HG03571 (cell line): ENCODE measurements at regions not wholly inside any gene's neighbourhood (a gene's known extent, or its start where the extent isn't known, plus 50 kb on each side); places are given as distances from the start of the nearest gene placed in this dataset.

ENCODE experiments used
- ATAC-seq: cut with Tn5 transposase; IDR thresholded peaks from one replicate; pipeline ENCODE4 v1.9.1; 2021; ENCODE audit not compliant: unreplicated experiment

- ATAC-seq, result no peak
Observed at GRCh38 chr12:128150961-128151360, 116.0 kb upstream of the TMEM132C start.

- ATAC-seq, result no peak
Observed at GRCh38 chr12:128155571-128155970, 111.4 kb upstream of the TMEM132C start.

GRCh38 chr12:128163086-128163485, 103.9 kb upstream of the TMEM132C start:
- no peak for ATAC-seq

- ATAC-seq, result no peak
Observed at GRCh38 chr12:128164533-128164932, 102.4 kb upstream of the TMEM132C start.

GRCh38 chr12:128165387-128165786, 101.6 kb upstream of the TMEM132C start:
- no peak for ATAC-seq

DNA sequence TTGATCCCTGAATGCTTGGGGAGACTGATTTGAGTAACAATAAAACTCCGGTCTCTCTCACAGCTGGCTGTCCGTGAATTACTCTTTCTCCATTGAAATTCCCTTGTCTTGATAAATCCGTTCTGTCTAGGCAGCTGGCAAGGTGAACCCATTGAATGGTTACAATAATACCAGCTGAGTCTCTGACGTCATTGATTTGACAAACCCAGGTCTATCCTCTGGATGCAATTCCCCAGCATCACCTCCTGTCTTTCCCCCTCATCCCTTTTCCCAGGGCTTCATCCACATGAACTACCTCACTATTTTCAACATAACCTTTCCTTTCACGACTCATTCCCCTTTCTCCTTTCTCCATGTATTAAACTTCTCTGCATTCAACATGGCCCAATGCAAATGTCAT, 98.7 kb upstream of the TMEM132C start:
- ATAC-seq, result no peak

DNA sequence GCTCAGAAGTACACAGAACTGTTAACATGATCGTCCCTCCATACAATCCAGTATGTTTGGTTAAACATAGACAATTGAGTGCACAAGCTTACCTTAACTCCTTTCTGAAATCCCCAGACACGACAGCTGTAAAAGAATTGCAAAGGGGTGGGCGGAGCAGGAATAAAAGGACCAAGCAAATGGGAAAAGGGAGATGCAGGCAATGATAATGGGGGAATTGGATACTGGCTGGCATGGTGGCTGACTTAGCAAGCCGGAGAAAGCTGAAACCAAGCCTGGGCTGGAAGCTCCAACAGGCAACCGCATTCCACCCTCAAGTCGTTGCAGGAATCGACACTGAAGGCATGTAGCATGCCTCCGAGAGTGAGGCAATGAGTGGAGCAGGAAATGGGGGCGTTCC, 96.8 kb upstream of the TMEM132C start:
- no peak for ATAC-seq

- no peak for ATAC-seq
Observed at GRCh38 chr12:128178565-128178964, 88.4 kb upstream of the TMEM132C start.

- ATAC-seq, result no peak
Observed at GRCh38 chr12:128178966-128179365, 88.0 kb upstream of the TMEM132C start.

GRCh38 chr12:128180166-128180565, 86.8 kb upstream of the TMEM132C start:
- no peak for ATAC-seq

GRCh38 chr12:128190052-128190451, 76.9 kb upstream of the TMEM132C start:
- ATAC-seq, result no peak

GRCh38 chr12:128190614-128191013, 76.4 kb upstream of the TMEM132C start:
- no peak for ATAC-seq

DNA sequence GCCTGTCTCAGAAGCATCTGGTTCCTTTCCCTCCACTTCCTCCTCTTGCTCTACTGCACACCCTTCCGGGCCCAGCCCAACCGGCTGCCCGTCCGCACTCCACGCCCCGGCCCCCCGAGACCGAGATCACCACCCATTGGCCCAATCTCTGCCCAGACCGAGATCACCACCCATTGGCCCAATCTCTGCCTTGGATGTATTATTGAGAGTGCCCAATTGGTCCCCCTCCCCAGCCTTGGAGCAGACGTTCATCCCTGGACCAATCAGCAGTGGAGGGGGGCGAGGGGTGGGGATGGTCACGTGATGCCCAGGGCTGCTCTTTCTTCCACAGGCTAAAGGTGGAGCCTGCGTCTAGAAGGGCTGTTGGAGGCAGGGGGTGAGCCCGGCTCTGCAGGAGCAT, 75.6 kb upstream of the TMEM132C start:
- ATAC-seq, result no peak

DNA sequence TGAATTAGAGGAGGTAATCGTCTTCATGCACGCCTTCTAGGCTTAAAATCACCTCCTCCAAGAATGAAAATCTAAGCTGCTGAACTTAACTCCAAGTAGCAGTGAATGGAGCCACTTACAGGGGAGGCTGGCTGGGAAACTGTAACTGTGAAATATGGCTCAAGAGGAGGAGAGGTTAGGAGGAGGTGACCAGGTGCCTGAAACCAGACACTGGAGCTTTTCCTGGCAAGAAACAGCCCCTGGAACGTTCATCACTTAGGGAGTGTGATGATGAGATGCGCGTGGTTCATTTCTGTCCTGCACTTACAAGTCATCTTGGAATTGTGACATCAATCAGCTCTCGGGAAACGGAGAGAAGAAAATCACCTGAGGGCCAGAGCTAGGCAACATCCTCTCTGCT, 62.3 kb upstream of the TMEM132C start:
- no peak for ATAC-seq

DNA sequence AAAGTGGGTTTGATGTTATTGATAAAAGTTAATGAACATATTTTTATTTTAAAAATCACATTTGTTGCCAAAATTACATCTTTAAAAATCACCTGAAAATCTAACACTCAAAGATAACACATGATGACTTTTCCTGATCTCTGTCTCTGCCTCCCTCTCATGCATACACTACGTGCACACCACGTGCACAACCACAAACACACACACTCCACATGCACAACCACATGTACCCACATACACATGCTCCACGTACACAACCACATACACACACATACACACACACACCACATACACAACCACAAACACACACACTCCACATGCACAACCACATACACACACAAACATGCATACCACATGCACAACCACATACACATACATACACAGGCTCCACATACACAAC, 61.8 kb upstream of the TMEM132C start:
- ATAC-seq, result no peak

- ATAC-seq, result no peak
Observed at GRCh38 chr12:128205758-128206157, 61.2 kb upstream of the TMEM132C start.
